ENCODE measurements at regions not wholly inside any gene's neighbourhood (a gene's known extent, or its start where the extent isn't known, plus 50 kb on each side); places are given as distances from the start of the nearest gene placed in this dataset.
A peak's percentile ranks its signal among the peaks of the same experiment; 100 is the strongest.

DNA sequence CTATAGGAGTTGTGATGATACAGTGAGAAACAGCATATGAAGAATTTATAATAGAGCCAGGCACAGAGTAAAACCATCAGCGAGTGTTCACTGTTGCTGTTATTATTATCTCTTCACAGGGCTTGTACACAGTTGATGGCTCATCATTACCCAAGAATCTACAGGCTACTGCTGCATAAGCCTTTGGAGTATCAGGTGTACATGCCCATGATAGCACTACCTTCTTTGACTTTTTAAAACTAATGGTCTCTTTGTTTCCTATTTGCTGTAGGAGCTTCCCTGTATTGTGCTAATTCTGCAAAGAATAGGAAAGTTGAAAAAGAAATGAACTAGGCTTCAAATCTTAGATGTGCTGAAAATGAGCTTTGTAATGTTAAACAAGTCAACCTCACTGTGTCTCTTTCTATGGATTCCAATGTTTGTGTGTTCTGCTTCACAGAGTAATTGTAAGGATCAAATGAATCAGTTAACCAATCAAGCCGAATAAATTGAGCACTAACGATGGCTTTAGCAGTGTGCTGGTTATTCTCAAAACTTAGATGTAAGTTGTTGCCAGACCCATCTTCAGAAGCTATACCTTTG is 138.8 kb downstream of the TUSC7 start:
- TF ChIP-seq, protein P1, sequence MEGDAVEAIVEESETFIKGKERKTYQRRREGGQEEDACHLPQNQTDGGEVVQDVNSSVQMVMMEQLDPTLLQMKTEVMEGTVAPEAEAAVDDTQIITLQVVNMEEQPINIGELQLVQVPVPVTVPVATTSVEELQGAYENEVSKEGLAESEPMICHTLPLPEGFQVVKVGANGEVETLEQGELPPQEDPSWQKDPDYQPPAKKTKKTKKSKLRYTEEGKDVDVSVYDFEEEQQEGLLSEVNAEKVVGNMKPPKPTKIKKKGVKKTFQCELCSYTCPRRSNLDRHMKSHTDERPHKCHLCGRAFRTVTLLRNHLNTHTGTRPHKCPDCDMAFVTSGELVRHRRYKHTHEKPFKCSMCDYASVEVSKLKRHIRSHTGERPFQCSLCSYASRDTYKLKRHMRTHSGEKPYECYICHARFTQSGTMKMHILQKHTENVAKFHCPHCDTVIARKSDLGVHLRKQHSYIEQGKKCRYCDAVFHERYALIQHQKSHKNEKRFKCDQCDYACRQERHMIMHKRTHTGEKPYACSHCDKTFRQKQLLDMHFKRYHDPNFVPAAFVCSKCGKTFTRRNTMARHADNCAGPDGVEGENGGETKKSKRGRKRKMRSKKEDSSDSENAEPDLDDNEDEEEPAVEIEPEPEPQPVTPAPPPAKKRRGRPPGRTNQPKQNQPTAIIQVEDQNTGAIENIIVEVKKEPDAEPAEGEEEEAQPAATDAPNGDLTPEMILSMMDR (IDR thresholded peaks at IDR 0.05; ENCODE audit: insufficient read depth, missing control alignments) = no peak
- no peak for DNase-seq (ENCODE audit: insufficient read length, low spot score)
- no peak for FAIRE-seq

DNA sequence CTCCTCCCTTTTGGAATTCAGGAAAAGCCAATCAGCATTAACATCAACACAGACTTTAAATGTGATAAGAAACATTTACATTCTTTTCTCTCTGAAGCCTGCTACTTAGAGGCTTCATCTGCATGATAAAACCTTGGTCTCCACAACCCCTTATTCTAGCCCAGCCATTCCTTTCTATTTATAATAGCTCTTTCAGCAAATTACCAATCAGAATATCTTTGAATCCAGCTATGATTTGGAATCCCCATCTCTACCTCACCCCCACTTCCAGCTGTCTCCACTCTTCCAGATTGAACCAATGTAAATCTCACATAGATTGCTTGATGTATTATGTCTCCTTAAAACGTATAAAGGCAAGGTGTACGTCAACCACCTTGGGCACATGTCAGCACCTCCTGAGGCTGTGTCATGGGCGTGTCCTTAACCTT is 139.7 kb downstream of the TUSC7 start:
- TF ChIP-seq, protein P1 (IDR thresholded peaks at IDR 0.05; ENCODE audit: insufficient read depth, missing control alignments) = no peak
- DNase-seq (ENCODE audit: insufficient read length, low spot score) (no peak), FAIRE-seq (no peak)

DNA sequence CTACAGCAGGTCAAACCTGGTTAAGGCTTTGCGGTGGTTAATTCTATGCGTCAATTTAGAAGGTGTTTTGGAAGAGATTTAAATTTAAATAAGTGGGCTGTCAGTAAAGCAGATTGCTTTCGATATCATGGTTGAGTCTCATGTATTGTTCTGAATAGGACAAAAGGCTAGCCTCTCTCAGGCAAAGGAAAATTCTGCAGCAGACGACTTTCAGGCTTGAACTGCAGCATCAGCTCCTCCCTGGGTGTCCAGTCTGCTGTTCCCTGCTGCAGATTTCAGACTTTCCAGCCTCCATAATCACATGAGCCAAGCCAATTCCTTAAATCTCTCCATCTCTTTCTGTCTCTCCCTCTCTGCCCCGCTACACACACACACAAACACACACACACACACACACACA is 143.2 kb downstream of the TUSC7 start:
- DNase-seq (ENCODE audit: insufficient read length, low spot score) (no peak), FAIRE-seq (no peak)
- TF ChIP-seq, protein P1 (IDR thresholded peaks at IDR 0.05; ENCODE audit: insufficient read depth, missing control alignments) = no peak

DNA sequence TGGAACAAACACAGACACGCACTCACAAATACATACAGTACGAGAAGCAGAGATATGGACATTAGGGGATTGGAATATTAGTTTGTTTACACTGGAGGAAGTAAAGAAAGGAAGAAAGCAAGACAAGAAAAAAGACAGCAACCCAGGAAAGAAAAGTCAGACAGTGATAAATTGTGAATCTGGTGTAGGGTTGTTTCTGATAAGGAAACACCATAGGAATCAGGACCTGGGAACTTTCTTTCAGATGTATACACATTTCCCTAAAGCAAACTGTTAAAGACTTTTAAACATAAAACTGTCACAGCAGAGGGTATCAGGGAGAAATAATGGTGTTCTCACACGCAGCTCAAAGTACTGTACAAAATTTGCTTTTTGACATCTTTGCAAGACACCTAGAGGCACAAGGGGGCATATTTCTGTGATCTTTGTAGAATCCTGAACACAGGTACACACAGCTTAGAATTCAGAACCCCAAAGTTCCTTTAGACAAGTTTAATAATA is 153.7 kb downstream of the TUSC7 start:
- no peak for DNase-seq (ENCODE audit: insufficient read length, low spot score)

DNA sequence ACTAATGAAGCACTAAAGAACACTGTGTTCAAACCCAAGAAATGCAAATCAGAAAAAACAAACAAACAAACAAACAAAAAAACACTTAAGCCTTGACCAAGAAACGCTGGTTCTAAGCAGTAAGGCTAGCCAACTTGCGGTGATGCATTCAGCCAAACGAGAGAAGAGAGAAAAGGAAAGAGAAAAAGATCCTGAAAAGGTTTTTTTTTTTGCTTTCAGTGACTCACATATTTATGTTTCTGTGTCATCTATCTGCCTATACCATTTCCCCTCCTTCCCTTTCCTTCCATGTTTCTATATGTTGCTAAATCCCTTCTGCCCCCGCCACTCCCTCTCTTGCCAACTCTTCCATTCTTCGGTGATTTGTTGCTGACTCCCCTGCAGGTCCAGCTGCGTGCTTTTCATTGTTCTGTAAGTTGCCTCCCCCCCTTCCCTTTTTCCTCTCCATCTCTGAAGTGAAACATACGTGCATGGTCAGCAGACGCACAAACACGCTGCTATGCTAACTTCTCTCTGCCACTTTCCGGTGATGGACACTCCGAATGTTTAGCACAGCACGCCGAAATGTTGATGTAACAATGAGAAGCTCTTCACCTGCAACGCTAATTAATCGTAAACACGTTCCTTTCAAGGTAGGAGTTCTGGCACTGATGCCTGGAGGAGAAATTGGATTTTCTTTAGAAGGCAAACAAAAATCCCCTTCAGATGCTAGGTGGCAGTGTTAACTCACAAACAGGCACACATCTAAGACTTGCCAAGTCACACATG is 154.4 kb downstream of the TUSC7 start:
- no peak for DNase-seq (ENCODE audit: insufficient read length, low spot score)
- TF ChIP-seq, protein P1 (IDR thresholded peaks at IDR 0.05; ENCODE audit: insufficient read depth, missing control alignments) = peak; percentile 63
- peak; percentile 92 for FAIRE-seq

More for the DNA sequence above, 153.7 kb downstream of the TUSC7 start:
- TF ChIP-seq, protein P1 (IDR thresholded peaks at IDR 0.05; ENCODE audit: insufficient read depth, missing control alignments) = no peak
- no peak for FAIRE-seq

DNA sequence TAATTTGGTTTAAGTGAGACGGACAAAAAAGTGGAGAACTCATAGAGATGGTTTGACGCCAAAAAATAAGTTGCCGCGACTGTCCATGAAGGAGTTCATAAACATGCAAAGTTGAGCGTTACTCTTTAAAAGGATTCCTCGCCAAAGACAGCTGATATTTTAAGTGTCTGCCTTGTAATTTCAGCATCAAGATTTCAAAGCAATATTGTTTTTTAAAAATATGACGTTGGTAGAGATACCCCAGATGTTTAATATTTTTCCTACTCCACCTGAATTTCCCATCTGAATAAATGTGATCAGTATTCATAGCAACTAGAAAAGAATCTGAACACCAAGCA is 155.0 kb downstream of the TUSC7 start:
- FAIRE-seq = no peak
- TF ChIP-seq, protein P1 (IDR thresholded peaks at IDR 0.05; ENCODE audit: insufficient read depth, missing control alignments) = no peak

DNA sequence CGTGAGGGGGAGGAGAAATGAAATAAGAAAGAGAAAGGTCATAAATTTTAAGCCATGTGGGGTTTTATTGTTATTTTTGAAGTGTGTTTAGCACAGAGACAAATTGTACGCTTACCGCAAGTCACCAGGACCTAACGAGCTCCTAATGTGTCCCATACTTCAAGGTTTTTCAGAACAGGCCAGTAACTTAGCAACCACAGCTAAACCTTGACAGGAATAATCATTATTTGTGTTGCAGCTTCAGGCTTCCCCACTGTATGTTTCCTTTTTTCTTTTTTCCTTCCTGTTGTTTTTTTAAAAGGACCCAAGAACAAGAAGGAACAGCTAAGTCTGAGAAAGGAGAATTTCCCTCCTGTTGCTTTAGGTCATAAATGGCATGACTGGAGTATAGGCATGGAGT is 160.8 kb downstream of the TUSC7 start:
- no peak for FAIRE-seq
- TF ChIP-seq, protein P1 (IDR thresholded peaks at IDR 0.05; ENCODE audit: insufficient read depth, missing control alignments) = no peak
- DNase-seq (ENCODE audit: insufficient read length, low spot score) = no peak

More for the DNA sequence above, 155.0 kb downstream of the TUSC7 start:
- no peak for DNase-seq (ENCODE audit: insufficient read length, low spot score)
